ENCODE measurements at regions not wholly inside any gene's neighbourhood (a gene's known extent, or its start where the extent isn't known, plus 50 kb on each side); places are given as distances from the start of the nearest gene placed in this dataset.

DNA sequence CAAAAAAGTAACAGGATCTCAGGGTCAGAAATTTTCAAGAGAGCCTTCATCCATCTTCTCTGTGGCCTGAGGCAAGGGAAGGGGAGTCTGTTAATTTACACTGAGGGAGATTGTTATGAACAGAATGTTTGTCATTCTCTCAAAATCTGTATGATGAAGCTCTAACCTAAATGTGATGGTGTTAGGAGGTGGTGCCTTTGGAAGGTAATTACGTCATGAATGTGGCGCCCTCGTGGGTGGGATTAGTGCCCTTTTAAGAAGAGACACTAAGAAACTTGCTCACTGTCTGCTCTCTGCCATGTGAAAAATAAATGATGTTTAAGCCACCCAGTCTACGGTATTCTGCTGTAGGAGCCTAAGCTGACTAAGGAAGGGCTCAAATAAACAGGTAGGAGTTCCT is 521.6 kb downstream of the SNAPC1 start:
- TF ChIP-seq, protein P1, sequence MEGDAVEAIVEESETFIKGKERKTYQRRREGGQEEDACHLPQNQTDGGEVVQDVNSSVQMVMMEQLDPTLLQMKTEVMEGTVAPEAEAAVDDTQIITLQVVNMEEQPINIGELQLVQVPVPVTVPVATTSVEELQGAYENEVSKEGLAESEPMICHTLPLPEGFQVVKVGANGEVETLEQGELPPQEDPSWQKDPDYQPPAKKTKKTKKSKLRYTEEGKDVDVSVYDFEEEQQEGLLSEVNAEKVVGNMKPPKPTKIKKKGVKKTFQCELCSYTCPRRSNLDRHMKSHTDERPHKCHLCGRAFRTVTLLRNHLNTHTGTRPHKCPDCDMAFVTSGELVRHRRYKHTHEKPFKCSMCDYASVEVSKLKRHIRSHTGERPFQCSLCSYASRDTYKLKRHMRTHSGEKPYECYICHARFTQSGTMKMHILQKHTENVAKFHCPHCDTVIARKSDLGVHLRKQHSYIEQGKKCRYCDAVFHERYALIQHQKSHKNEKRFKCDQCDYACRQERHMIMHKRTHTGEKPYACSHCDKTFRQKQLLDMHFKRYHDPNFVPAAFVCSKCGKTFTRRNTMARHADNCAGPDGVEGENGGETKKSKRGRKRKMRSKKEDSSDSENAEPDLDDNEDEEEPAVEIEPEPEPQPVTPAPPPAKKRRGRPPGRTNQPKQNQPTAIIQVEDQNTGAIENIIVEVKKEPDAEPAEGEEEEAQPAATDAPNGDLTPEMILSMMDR (IDR thresholded peaks at IDR 0.05; ENCODE audit: insufficient read depth, low read length, poor library complexity, severe bottlenecking): no peak
- TF ChIP-seq EZH2phosphoT487 (conservative IDR thresholded peaks at IDR 0.05; ENCODE audit: low read length): no peak

Measured in SU-DHL-6 (cell line).